Activated T-cell treated with anti-CD3 and anti-CD28 coated beads, Interleukin-2, amount 50 U/mL, for 72 hours (primary cell): ENCODE measurements at regions not wholly inside any gene's neighbourhood (a gene's known extent, or its start where the extent isn't known, plus 50 kb on each side); places are given as distances from the start of the nearest gene placed in this dataset.

ENCODE experiments used
- ATAC-seq, 2 donors: fragments of 150-1000 bp; cut with Tn5 transposase; replicated peaks in 1 of 2; 2 replicates each; pipeline ENCODE4 v1.10.0; 2021; ENCODE audit warnings: moderate library complexity in 2 of 2, mild to moderate bottlenecking in 1 of 2
- DNase-seq, 2 donors: peaks; one replicate each; pipeline ENCODE4 v3.0.0; 2021 to 2022; ENCODE audit warnings: mixed read lengths in 1 of 2
- H3K27ac Mint-ChIP-seq: one replicate; pipeline ENCODE4 v1.8.0; 2022; ENCODE audit warnings: mild to moderate bottlenecking, moderate library complexity, mixed read lengths
- H3K27me3 Mint-ChIP-seq: one replicate; pipeline ENCODE4 v1.8.0; 2022; ENCODE audit warnings: low read depth, mixed read lengths
- H3K36me3 Mint-ChIP-seq, 2 donors: one replicate each; pipeline ENCODE4 v1.8.0; 2022; ENCODE audit warnings: mixed read lengths in 2 of 2, mild to moderate bottlenecking in 1 of 2; ENCODE audit not compliant: insufficient read depth in 2 of 2
- H3K4me1 Mint-ChIP-seq: one replicate; pipeline ENCODE4 v1.8.0; 2022; ENCODE audit warnings: low read depth, mixed read lengths
- H3K4me3 Mint-ChIP-seq, 2 donors: one replicate each; pipeline ENCODE4 v1.8.0; 2022; ENCODE audit warnings: mild to moderate bottlenecking in 2 of 2, mixed read lengths in 2 of 2, moderate library complexity in 2 of 2
- H3K9me3 Mint-ChIP-seq, 2 donors: one replicate each; pipeline ENCODE4 v1.8.0; 2022; ENCODE audit warnings: mixed read lengths in 2 of 2

GRCh38 chr7:145211211-145211610, 375.4 kb upstream of the TPK1 start:
- Mint-ChIP-seq H3K4me3 (no peak overlapping the region), H3K27ac (no peak overlapping the region), H3K27me3 (no peaks in the 10 kb centered on the region), H3K4me1 (no peaks in the 10 kb centered on the region), H3K9me3 (peaks cover 0 to 3% of the 10 kb centered on the region in 2 donors), H3K36me3 (no peaks in the 10 kb centered on the region)
- ATAC-seq, result no peak
- no peak for DNase-seq

- Mint-ChIP-seq H3K9me3 (no peaks in the 10 kb centered on the region), H3K36me3 (no peaks in the 10 kb centered on the region), H3K27ac (no peak overlapping the region), H3K4me1 (no peaks in the 10 kb centered on the region), H3K27me3 (no peaks in the 10 kb centered on the region), H3K4me3 (no peak overlapping the region)
- no peak for ATAC-seq
- DNase-seq, result no peak
Observed at GRCh38 chr7:145193951-145194350, 358.1 kb upstream of the TPK1 start.

- Mint-ChIP-seq H3K27me3 (no peaks in the 10 kb centered on the region), H3K4me1 (no peaks in the 10 kb centered on the region), H3K36me3 (no peaks in the 10 kb centered on the region), H3K4me3 (no peak overlapping the region), H3K9me3 (no peaks in the 10 kb centered on the region), H3K27ac (no peak overlapping the region)
- ATAC-seq (no peak), DNase-seq (no peak)
Observed at GRCh38 chr7:145184956-145185355, 349.1 kb upstream of the TPK1 start.

- no peak for ATAC-seq
- Mint-ChIP-seq H3K4me3 (no peak overlapping the region), H3K36me3 (no peaks in the 10 kb centered on the region), H3K9me3 (no peaks in the 10 kb centered on the region), H3K4me1 (no peaks in the 10 kb centered on the region), H3K27ac (no peak overlapping the region), H3K27me3 (no peaks in the 10 kb centered on the region)
- no peak for DNase-seq
Observed at GRCh38 chr7:145183069-145183468, 347.2 kb upstream of the TPK1 start.

GRCh38 chr7:145175366-145175765, 339.5 kb upstream of the TPK1 start:
- ATAC-seq (no peak), DNase-seq (no peak)
- no peak overlapping the region for H3K4me3 Mint-ChIP-seq
- H3K36me3 Mint-ChIP-seq, result no peaks in the 10 kb centered on the region
- H3K27me3 Mint-ChIP-seq, result no peaks in the 10 kb centered on the region
- no peak overlapping the region for H3K27ac Mint-ChIP-seq
- H3K9me3 Mint-ChIP-seq, result no peaks in the 10 kb centered on the region
- H3K4me1 Mint-ChIP-seq, result no peaks in the 10 kb centered on the region

- DNase-seq (no peak), ATAC-seq (no peak)
- Mint-ChIP-seq H3K4me1 (no peaks in the 10 kb centered on the region), H3K9me3 (no peaks in the 10 kb centered on the region), H3K27me3 (no peaks in the 10 kb centered on the region), H3K27ac (no peak overlapping the region), H3K4me3 (no peak overlapping the region), H3K36me3 (no peaks in the 10 kb centered on the region)
Observed at GRCh38 chr7:145169908-145170307, 334.1 kb upstream of the TPK1 start.

- Mint-ChIP-seq H3K4me3 (no peak overlapping the region), H3K36me3 (no peaks in the 10 kb centered on the region), H3K27me3 (no peaks in the 10 kb centered on the region), H3K27ac (no peak overlapping the region), H3K9me3 (no peaks in the 10 kb centered on the region), H3K4me1 (no peaks in the 10 kb centered on the region)
- no peak for ATAC-seq
- no peak for DNase-seq
Observed at GRCh38 chr7:145168879-145169278, 333.0 kb upstream of the TPK1 start.

- ATAC-seq, result no peak
- Mint-ChIP-seq H3K4me1 (no peaks in the 10 kb centered on the region), H3K4me3 (no peak overlapping the region)
Observed at GRCh38 chr7:145168427-145168826, 332.6 kb upstream of the TPK1 start.

GRCh38 chr7:145156834-145157233, 321.0 kb upstream of the TPK1 start:
- DNase-seq (no peak), ATAC-seq (no peak)
- no peak overlapping the region for H3K27ac Mint-ChIP-seq
- no peaks in the 10 kb centered on the region for H3K27me3 Mint-ChIP-seq
- H3K4me3 Mint-ChIP-seq, result no peak overlapping the region
- no peaks in the 10 kb centered on the region for H3K9me3 Mint-ChIP-seq
- no peaks in the 10 kb centered on the region for H3K36me3 Mint-ChIP-seq
- no peaks in the 10 kb centered on the region for H3K4me1 Mint-ChIP-seq

More at GRCh38 chr7:145168427-145168826, 332.6 kb upstream of the TPK1 start:
- H3K27ac Mint-ChIP-seq, result no peak overlapping the region
- no peaks in the 10 kb centered on the region for H3K27me3 Mint-ChIP-seq
- no peaks in the 10 kb centered on the region for H3K36me3 Mint-ChIP-seq
- H3K9me3 Mint-ChIP-seq, result no peaks in the 10 kb centered on the region
- no peak for DNase-seq

GRCh38 chr7:145152589-145152988, 316.7 kb upstream of the TPK1 start:
- DNase-seq (no peak), ATAC-seq (no peak)
- H3K4me3 Mint-ChIP-seq, result no peak overlapping the region
- H3K27ac Mint-ChIP-seq, result no peak overlapping the region
- H3K4me1 Mint-ChIP-seq, result no peaks in the 10 kb centered on the region
- H3K27me3 Mint-ChIP-seq, result no peaks in the 10 kb centered on the region
- H3K9me3 Mint-ChIP-seq, result no peaks in the 10 kb centered on the region
- no peaks in the 10 kb centered on the region for H3K36me3 Mint-ChIP-seq

GRCh38 chr7:145151676-145152075, 315.8 kb upstream of the TPK1 start:
- Mint-ChIP-seq H3K4me1 (no peaks in the 10 kb centered on the region), H3K36me3 (no peaks in the 10 kb centered on the region), H3K9me3 (no peaks in the 10 kb centered on the region), H3K27me3 (no peaks in the 10 kb centered on the region), H3K27ac (no peak overlapping the region), H3K4me3 (no peak overlapping the region)
- ATAC-seq (no peak), DNase-seq (no peak)

GRCh38 chr7:145147865-145148264, 312.0 kb upstream of the TPK1 start:
- Mint-ChIP-seq H3K9me3 (no peaks in the 10 kb centered on the region), H3K4me1 (no peaks in the 10 kb centered on the region), H3K27ac (no peak overlapping the region), H3K4me3 (no peak overlapping the region), H3K27me3 (no peaks in the 10 kb centered on the region), H3K36me3 (no peaks in the 10 kb centered on the region)
- ATAC-seq (no peak), DNase-seq (no peak)

GRCh38 chr7:145143685-145144084, 307.8 kb upstream of the TPK1 start:
- DNase-seq, result no peak
- Mint-ChIP-seq H3K9me3 (no peaks in the 10 kb centered on the region), H3K36me3 (no peaks in the 10 kb centered on the region), H3K4me3 (no peak overlapping the region), H3K27ac (no peak overlapping the region), H3K27me3 (no peaks in the 10 kb centered on the region), H3K4me1 (no peaks in the 10 kb centered on the region)
- no peak for ATAC-seq

GRCh38 chr7:145134377-145134776, 298.5 kb upstream of the TPK1 start:
- no peak for DNase-seq
- Mint-ChIP-seq H3K36me3 (no peaks in the 10 kb centered on the region), H3K27me3 (no peaks in the 10 kb centered on the region)

GRCh38 chr7:145123502-145123901, 287.6 kb upstream of the TPK1 start:
- no peak overlapping the region for H3K4me3 Mint-ChIP-seq
- no peaks in the 10 kb centered on the region for H3K27me3 Mint-ChIP-seq
- no peak for DNase-seq
- no peak overlapping the region for H3K27ac Mint-ChIP-seq
- no peak for ATAC-seq
- no peaks in the 10 kb centered on the region for H3K4me1 Mint-ChIP-seq
- H3K36me3 Mint-ChIP-seq, result no peaks in the 10 kb centered on the region
- H3K9me3 Mint-ChIP-seq, result no peaks in the 10 kb centered on the region

More at GRCh38 chr7:145134377-145134776, 298.5 kb upstream of the TPK1 start:
- Mint-ChIP-seq H3K4me3 (no peak overlapping the region), H3K4me1 (no peaks in the 10 kb centered on the region), H3K27ac (no peak overlapping the region), H3K9me3 (no peaks in the 10 kb centered on the region)
- ATAC-seq, result no peak
